ENCODE measurements at regions not wholly inside any gene's neighbourhood (a gene's known extent, or its start where the extent isn't known, plus 50 kb on each side); places are given as distances from the start of the nearest gene placed in this dataset.
A peak's percentile ranks its signal among the peaks of the same experiment; 100 is the strongest.
"Not testable (repeated sequence)": the region's sequence is repeated elsewhere in the genome, so short reads cannot be mapped to it uniquely, and the experiment has no call there.

GRCh38 chr10:30765022-30765615, 135.6 kb upstream of the LYZL2 start:
- DNase-seq (ENCODE audit: low read depth in 1 of 2, low spot score in 1 of 2): no peak

DNA sequence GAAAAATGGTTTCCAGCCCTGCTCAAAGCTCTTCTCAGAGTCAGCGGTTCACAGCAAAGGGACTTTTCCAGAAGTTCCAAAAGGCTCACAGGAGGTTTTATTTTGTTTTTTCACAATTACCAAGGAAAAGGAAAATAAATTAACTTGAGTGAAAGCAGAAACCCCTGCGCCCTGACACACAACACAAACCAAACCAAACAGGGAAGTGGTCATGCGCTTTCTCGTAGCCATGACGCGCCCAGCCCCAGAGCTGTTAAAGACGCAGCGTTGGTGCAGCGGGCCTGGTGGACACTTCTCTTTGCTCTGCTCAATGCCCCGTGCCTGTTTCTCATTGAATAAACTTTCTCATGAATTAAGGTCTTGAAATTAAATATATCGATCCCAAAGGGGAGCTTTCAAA, 134.4 kb upstream of the LYZL2 start:
- DNase-seq (ENCODE audit: low read depth in 1 of 2, low spot score in 1 of 2): no peak

DNA sequence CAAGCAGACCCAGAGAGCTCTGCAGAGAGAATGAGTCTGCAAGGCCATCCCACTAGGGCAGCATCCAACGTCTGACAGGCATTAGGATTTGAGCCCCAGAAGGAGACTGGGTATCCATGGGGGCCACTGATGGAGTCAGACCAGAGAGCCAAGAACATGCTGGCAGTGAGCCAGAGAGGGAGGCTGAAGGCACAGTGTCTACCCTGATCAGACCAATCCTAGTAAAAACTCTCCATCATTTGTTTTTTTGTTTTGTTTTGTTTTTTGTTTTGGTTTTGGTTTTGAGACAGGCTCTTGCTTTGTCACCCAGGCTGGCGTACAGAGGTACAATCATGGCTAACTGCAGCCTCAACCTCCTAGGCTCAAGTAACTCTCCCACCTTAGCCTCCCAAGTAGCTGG, 133.1 kb upstream of the LYZL2 start:
- DNase-seq (ENCODE audit: low read depth in 1 of 2, low spot score in 1 of 2): no peak

DNA sequence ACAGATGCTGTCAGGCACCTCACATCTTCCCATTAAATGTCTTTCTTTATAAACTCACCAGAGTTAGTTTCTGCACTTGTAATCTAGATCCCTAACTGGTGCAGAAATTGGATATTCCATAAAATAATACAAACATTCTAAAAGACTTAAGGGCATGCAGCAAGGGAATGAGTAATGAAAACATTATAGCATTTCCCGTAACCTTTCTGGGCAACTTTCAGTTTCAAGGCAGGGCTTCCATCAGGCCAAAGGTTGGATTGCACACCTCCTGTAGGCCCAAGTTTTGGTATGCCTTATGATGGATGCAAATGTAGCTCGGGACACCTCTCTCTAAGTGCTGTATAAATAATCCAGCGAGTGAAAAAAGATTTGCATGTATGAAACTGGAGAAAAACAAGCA, 129.9 kb upstream of the LYZL2 start:
- no peak for DNase-seq (ENCODE audit: low read depth in 1 of 2, low spot score in 1 of 2)

DNA sequence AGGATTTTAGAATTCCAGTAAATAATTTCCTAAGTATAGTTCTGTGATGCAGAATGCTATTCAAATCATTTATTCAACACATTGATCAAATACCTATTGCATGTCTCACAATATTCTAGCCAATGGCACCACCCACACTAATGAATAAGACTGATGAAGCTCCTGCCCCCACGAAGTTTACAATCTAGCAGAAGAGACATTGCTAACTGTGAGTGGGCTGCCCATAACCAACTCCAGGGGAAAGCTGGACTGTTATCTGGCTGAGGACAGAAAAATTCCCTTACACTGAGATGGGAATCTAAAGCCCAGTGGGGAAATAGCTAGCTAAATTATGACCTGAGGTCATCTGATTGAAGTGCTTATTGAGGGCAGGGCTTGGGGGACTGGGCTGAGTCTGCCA, 128.8 kb upstream of the LYZL2 start:
- DNase-seq (ENCODE audit: low read depth in 1 of 2, low spot score in 1 of 2): no peak

- no peak for DNase-seq (ENCODE audit: low read depth in 1 of 2, low spot score in 1 of 2)
These were observed 127.3 kb upstream of the LYZL2 start for GRCh38 chr10:30756896-30757295.

- DNase-seq (ENCODE audit: low read depth in 1 of 2, low spot score in 1 of 2): no peak
These were observed 126.6 kb upstream of the LYZL2 start for GRCh38 chr10:30756151-30756550.

DNA sequence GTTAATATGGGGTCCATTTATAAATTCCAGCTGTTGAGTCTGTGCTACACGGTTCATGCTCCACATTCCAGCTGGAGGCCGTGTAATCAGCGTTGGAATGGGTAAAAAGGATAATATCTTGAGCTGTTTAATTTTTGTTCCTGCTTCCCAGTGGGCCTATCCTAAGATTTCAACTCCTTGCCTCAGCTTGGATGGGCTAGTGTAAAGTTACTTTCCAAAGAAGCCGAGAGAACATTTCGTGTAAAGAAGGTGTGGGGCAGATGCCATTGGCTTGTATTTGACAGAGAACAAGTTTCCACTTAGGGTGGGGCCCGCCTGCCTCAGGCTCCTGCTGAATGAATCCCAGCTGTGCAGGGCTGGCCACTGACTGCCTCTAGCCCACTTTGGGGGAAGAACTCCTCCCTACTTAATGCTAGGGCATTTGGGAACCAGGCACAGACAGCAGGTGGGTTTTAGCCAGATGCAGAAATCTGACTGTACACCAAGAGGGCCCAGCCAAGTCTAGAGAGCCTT, 125.9 kb upstream of the LYZL2 start:
- DNase-seq (ENCODE audit: low read depth in 1 of 2, low spot score in 1 of 2): no peak

DNA sequence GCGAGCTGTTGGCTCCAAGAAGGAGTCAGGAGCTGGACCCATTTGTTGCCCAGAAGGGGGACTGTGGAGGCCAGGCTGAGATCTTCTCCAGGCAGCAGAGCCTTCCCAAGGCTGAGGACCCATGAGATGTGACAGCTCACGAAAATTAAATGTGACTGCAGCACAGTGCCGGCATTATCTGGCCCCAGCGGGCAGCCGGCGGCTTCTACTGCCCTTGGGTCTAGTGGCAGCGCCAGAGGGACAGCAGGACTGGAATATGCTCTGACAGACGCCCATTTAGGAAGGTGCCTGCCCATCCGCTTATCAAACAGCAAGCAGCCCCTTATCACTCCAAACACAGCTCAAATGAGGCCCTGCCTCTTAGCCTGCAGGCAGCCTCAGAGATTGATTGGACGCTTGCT, 122.9 kb upstream of the LYZL2 start:
- DNase-seq (ENCODE audit: low read depth in 1 of 2, low spot score in 1 of 2): no peak

GRCh38 chr10:30751678-30752331, 122.3 kb upstream of the LYZL2 start:
- DNase-seq (ENCODE audit: low read depth in 1 of 2, low spot score in 1 of 2): peak; percentile 50 to 61

DNA sequence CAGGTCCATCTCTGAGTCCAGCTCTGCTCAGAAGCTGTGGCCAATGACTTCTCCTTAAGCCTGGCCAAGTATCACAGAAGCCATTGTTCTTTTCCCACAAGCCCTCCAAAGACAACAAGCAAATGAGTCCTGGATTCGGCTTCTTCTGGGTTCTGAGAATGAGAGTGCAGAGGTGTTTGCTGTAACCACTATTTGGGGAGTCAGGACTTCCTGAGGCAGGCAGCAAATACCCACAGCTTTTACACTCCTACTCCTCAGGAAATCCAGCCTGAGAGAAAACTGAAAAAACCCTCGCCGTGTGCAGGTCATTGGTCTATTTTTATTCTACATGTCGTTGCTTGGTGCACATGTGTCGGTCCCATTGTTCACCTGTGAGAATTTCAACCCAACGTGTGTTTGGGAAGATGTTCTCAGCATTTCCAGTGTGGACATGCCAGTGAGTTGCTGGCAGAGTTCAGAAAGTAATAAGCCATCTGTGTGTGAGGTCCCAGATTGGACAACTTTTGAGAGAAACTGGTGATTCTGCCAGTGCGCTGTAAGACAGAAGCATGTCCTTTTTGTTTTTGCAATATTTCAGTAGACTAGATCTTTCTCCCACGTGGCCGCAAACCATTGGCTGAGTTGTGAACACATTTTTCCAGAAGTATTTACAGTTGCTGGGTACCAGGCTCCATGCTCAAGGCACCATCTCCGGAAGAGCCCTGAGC, 121.6 kb upstream of the LYZL2 start:
- DNase-seq (ENCODE audit: low read depth in 1 of 2, low spot score in 1 of 2): no peak

- DNase-seq (ENCODE audit: low read depth in 1 of 2, low spot score in 1 of 2): no peak
These were observed 119.8 kb upstream of the LYZL2 start for GRCh38 chr10:30749385-30749784.

GRCh38 chr10:30748152-30748973, 118.8 kb upstream of the LYZL2 start:
- DNase-seq (ENCODE audit: low read depth in 1 of 2, low spot score in 1 of 2): no peak

- peak in 1 of 2 donors; percentile 32 for DNase-seq (ENCODE audit: low read depth in 1 of 2, low spot score in 1 of 2)
These were observed 118.1 kb upstream of the LYZL2 start for GRCh38 chr10:30747633-30748032.

DNA sequence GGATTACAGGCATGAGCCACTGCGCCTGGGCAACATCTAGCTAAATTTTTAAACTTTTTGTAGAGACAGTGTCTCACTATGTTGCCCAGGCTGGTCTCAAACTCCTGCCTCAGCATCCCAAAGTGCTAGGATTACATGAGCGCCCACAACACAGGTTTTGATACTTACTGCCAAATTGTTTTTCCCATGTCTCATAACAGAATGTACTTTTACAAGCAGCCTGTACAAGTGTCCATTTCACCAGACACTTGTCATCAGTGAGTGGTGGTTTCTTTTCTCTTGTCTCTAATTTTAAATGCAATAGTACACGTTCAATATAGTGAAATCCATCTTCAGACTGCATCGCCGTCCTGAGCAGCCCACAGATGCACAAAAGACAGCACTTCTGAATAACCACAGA, 116.4 kb upstream of the LYZL2 start:
- DNase-seq (ENCODE audit: low read depth in 1 of 2, low spot score in 1 of 2): no peak

DNA sequence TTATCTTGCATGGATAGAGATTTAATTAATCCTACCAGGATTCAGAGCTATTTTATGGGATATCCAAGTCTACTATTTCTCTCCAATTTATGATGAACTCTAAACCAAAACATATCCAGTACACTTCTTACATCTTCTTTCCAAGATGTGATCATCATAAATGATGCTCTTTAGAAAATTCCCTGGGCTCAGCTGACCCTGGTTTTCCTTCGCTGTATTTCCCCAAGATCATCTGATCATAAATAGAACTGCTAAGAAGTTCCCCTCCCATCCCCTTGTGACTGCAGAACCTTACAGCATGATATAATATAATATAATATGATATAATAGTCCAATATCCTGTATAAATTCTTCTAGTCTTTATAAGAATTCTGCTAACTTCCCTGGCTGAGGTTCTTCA, 114.6 kb upstream of the LYZL2 start:
- DNase-seq (ENCODE audit: low read depth in 1 of 2, low spot score in 1 of 2): no peak

DNA sequence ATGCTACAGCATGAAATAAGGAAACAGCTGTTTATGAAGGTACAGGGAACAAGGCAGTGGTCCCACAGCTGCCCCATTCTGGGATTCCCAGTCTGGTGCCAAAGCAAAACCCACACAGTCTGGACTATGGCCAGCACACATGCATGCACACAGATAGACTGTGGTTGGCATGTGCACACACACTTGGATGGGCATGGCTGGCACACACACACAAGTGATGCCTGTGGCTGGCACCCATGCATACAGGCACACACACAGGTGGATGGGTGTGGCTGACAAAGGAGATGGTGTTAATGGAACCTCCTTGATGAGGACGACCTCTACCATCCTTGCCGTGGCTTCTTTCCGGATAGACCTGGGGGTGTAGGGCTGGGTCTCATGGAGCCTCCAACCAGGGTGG, 114.0 kb upstream of the LYZL2 start:
- no peak for DNase-seq (ENCODE audit: low read depth in 1 of 2, low spot score in 1 of 2)

GRCh38 chr10:30742471-30742870, 112.9 kb upstream of the LYZL2 start:
- no peak for DNase-seq (ENCODE audit: low read depth in 1 of 2, low spot score in 1 of 2)

DNA sequence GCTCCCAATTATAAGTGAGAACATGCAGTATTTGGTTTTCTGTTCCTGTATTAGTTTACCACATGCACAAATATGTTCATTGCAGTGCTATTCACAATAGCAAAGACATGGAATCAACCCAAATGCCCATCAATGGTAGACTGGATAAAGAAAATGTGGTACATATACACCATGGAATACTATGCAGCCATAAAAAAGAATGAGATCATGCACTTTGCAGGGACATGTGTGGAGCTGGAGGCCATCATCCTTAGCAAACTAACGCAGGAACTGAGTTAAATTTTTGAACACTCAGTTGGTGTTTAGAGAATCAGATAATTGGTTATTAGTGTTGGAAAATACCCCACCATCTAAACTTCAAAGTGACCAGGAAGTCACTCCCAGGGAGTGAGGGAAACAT, 111.2 kb upstream of the LYZL2 start:
- DNase-seq (ENCODE audit: low read depth in 1 of 2, low spot score in 1 of 2): not testable (repeated sequence)

- DNase-seq (ENCODE audit: low read depth in 1 of 2, low spot score in 1 of 2): no peak
These were observed 108.9 kb upstream of the LYZL2 start for GRCh38 chr10:30738416-30738815.

GRCh38 chr10:30737931-30738391, 108.4 kb upstream of the LYZL2 start:
- no peak for DNase-seq (ENCODE audit: low read depth in 1 of 2, low spot score in 1 of 2)

Measured in activated CD4-positive, alpha-beta T cell treated with anti-CD3 and anti-CD28 coated beads, Interleukin-2, amount 50 U/mL, for 24 hours (primary cell).